Thymus (tissue), 11 donors: ENCODE measurements at regions not wholly inside any gene's neighbourhood (a gene's known extent, or its start where the extent isn't known, plus 50 kb on each side); places are given as distances from the start of the nearest gene placed in this dataset.
A peak's percentile ranks its signal among the peaks of the same experiment; 100 is the strongest.
"Not testable (repeated sequence)": the region's sequence is repeated elsewhere in the genome, so short reads cannot be mapped to it uniquely, and the experiment has no call there.

Experiments
- DNase-seq, 9 donors: peaks; one replicate each; pipeline ENCODE4 v3.0.0-alpha.2; 2013; ENCODE audit warnings: low spot score in 9 of 9, low read depth in 6 of 9, missing footprints in 1 of 9
- H3K27ac ChIP-seq, 2 donors: one replicate each; pipeline ENCODE4 v1.5.1; 2013; ENCODE audit warnings: control low read depth in 1 of 2, low read depth in 1 of 2, low read length in 1 of 2, mild to moderate bottlenecking in 1 of 2, moderate library complexity in 1 of 2
- H3K27me3 ChIP-seq, 2 donors: one replicate each; pipeline ENCODE4 v1.5.1; 2013; ENCODE audit warnings: low read length in 1 of 2; ENCODE audit not compliant: control insufficient read depth in 2 of 2, insufficient read depth in 1 of 2
- H3K36me3 ChIP-seq, 2 donors: one replicate each; pipeline ENCODE4 v1.5.1; 2013; ENCODE audit warnings: low read length in 1 of 2, mild to moderate bottlenecking in 1 of 2, moderate library complexity in 1 of 2; ENCODE audit not compliant: control insufficient read depth in 2 of 2, insufficient read depth in 2 of 2
- H3K4me1 ChIP-seq, 2 donors: one replicate each; pipeline ENCODE4 v1.5.1; 2013; ENCODE audit warnings: low read length in 2 of 2; ENCODE audit not compliant: control insufficient read depth in 2 of 2, insufficient read depth in 2 of 2
- H3K4me3 ChIP-seq, 2 donors: one replicate each; pipeline ENCODE4 v1.5.1; 2013; ENCODE audit warnings: low read length in 2 of 2, control low read depth in 1 of 2, mild to moderate bottlenecking in 1 of 2
- H3K9me3 ChIP-seq, 2 donors: one replicate each; pipeline ENCODE4 v1.5.1; 2013; ENCODE audit warnings: low read length in 1 of 2, mild to moderate bottlenecking in 1 of 2; ENCODE audit not compliant: control insufficient read depth in 2 of 2, insufficient read depth in 1 of 2
- WGBS: extraction: QIAGEN DNeasy Blood & Tissue Kit; methylation state at CpG from one replicate; pipeline ENCODE4 v1.1.7; 2013; 5-methylcytosine and 5-hydroxymethylcytosine counted together
- donor health status: healthy.

GRCh38 chr1:199932462-199932861 lies 95.0 kb upstream of the NR5A2 start:
- WGBS = 79% methylated on average over 2 of the region's 2 CpGs
- Histone ChIP-seq H3K4me1 (no peaks in the 10 kb centered on the region), H3K4me3 (no peak overlapping the region), H3K36me3 (no peaks in the 10 kb centered on the region), H3K27me3 (no peaks in the 10 kb centered on the region), H3K27ac (no peak overlapping the region), H3K9me3 (no peaks in the 10 kb centered on the region)
- DNase-seq = no peak

- no peaks in the 10 kb centered on the region for H3K27me3 ChIP-seq
- WGBS = 88% methylated on average over 4 of the region's 4 CpGs
- DNase-seq = no peak
- H3K4me1 ChIP-seq = no peaks in the 10 kb centered on the region
- H3K9me3 ChIP-seq = no peaks in the 10 kb centered on the region
- H3K27ac ChIP-seq = no peak overlapping the region
- no peaks in the 10 kb centered on the region for H3K36me3 ChIP-seq
- H3K4me3 ChIP-seq = no peak overlapping the region
These were observed 91.1 kb upstream of the NR5A2 start for GRCh38 chr1:199936441-199936840.

GRCh38 chr1:199937161-199937560 lies 90.3 kb upstream of the NR5A2 start:
- DNase-seq = no peak
- 96% methylated on average over 4 of the region's 4 CpGs for WGBS
- no peaks in the 10 kb centered on the region for H3K9me3 ChIP-seq
- no peak overlapping the region for H3K27ac ChIP-seq
- H3K4me1 ChIP-seq = peaks cover 0 to 3% of the 10 kb centered on the region in 2 donors
- no peaks in the 10 kb centered on the region for H3K36me3 ChIP-seq
- H3K4me3 ChIP-seq = no peak overlapping the region
- H3K27me3 ChIP-seq = no peaks in the 10 kb centered on the region

GRCh38 chr1:199937661-199938060 lies 89.8 kb upstream of the NR5A2 start:
- H3K4me1 ChIP-seq = peaks cover 0 to 4% of the 10 kb centered on the region in 2 donors
- no peak for DNase-seq
- H3K4me3 ChIP-seq = no peak overlapping the region
- H3K27ac ChIP-seq = no peak overlapping the region
- H3K27me3 ChIP-seq = no peaks in the 10 kb centered on the region
- WGBS = 97% methylated on average over 4 of the region's 4 CpGs
- no peaks in the 10 kb centered on the region for H3K9me3 ChIP-seq
- H3K36me3 ChIP-seq = no peaks in the 10 kb centered on the region

- no peak for DNase-seq
- Histone ChIP-seq H3K9me3 (no peaks in the 10 kb centered on the region), H3K36me3 (no peaks in the 10 kb centered on the region), H3K27ac (no peak overlapping the region), H3K4me3 (no peak overlapping the region), H3K4me1 (peaks cover 0 to 6% of the 10 kb centered on the region in 2 donors), H3K27me3 (no peaks in the 10 kb centered on the region)
- whole genome bisulfite sequencing = 95% methylated on average over 3 of the region's 3 CpGs
These were observed 82.5 kb upstream of the NR5A2 start for GRCh38 chr1:199944986-199945385.

GRCh38 chr1:199945591-199945990 lies 81.9 kb upstream of the NR5A2 start:
- no peak for DNase-seq

GRCh38 chr1:199946305-199947155 lies 81.0 kb upstream of the NR5A2 start:
- no peak overlapping the region for H3K27ac ChIP-seq
- no peak for DNase-seq
- H3K4me1 ChIP-seq = peaks cover 0 to 6% of the 10 kb centered on the region in 2 donors
- no peaks in the 10 kb centered on the region for H3K36me3 ChIP-seq
- no peak overlapping the region for H3K4me3 ChIP-seq
- 95% methylated on average over 7 of the region's 7 CpGs for WGBS
- H3K9me3 ChIP-seq = no peaks in the 10 kb centered on the region
- no peaks in the 10 kb centered on the region for H3K27me3 ChIP-seq

More at GRCh38 chr1:199945591-199945990, 81.9 kb upstream of the NR5A2 start:
- WGBS = 90% methylated on average over 1 of the region's 1 CpG
- Histone ChIP-seq H3K27me3 (no peaks in the 10 kb centered on the region), H3K4me1 (peaks cover 0 to 6% of the 10 kb centered on the region in 2 donors), H3K9me3 (no peaks in the 10 kb centered on the region), H3K27ac (no peak overlapping the region), H3K4me3 (no peak overlapping the region), H3K36me3 (no peaks in the 10 kb centered on the region)

GRCh38 chr1:199948587-199949280 lies 78.8 kb upstream of the NR5A2 start:
- DNase-seq = peak in 2 of 9 donors; percentile 1 to 18
- H3K27me3 ChIP-seq = no peaks in the 10 kb centered on the region
- peaks cover 0 to 3% of the 10 kb centered on the region in 2 donors for H3K4me1 ChIP-seq
- H3K4me3 ChIP-seq = no peak overlapping the region
- H3K36me3 ChIP-seq = no peaks in the 10 kb centered on the region
- no peaks in the 10 kb centered on the region for H3K9me3 ChIP-seq
- H3K27ac ChIP-seq = no peak overlapping the region
- 97% methylated on average over 5 of the region's 5 CpGs for WGBS

- 97% methylated on average over 6 of the region's 6 CpGs for WGBS
These were observed 76.5 kb upstream of the NR5A2 start for GRCh38 chr1:199951005-199951404.

More at GRCh38 chr1:199951005-199951404, 76.5 kb upstream of the NR5A2 start:
- H3K36me3 ChIP-seq, H3K9me3 ChIP-seq, H3K27ac ChIP-seq, H3K27me3 ChIP-seq, DNase-seq, H3K4me1 ChIP-seq, H3K4me3 ChIP-seq: not testable (repeated sequence)
